Esophagus muscularis mucosa (tissue), 4 donors: ENCODE measurements at regions not wholly inside any gene's neighbourhood (a gene's known extent, or its start where the extent isn't known, plus 50 kb on each side); places are given as distances from the start of the nearest gene placed in this dataset.

Source experiments
- DNase-seq: peaks from one replicate; pipeline ENCODE4 v3.0.0-alpha.2; 2017; ENCODE audit errors: extremely low spot score
- H3K27ac ChIP-seq, 4 donors: fragments of 200-600 bp; sonication (generic); replicated peaks in 1 of 4; 1 replicate in 3 of 4; 2 replicates in 1 of 4; pipeline ENCODE4 v1.5.1; 2016 to 2019; ENCODE audit warnings: mild to moderate bottlenecking in 1 of 4
- H3K27me3 ChIP-seq, 4 donors: fragments of 200-600 bp; sonication (generic); one replicate each; pipeline versions ENCODE4 v1.5.1 to v1.6.0; 2016 to 2019
- H3K36me3 ChIP-seq, 4 donors: fragments of 200-600 bp; sonication (generic); one replicate each; pipeline ENCODE4 v1.5.1; 2016 to 2019
- H3K4me1 ChIP-seq, 4 donors: fragments of 200-600 bp; sonication (generic); one replicate each; pipeline ENCODE4 v1.5.1; 2016 to 2019
- H3K4me3 ChIP-seq, 4 donors: fragments of 200-600 bp; sonication (generic); 1 replicate in 2 of 4; 2 replicates in 2 of 4; pipeline ENCODE4 v1.5.1; 2016 to 2019; ENCODE audit warnings: mild to moderate bottlenecking in 4 of 4, moderate library complexity in 1 of 4
- H3K9me3 ChIP-seq, 4 donors: fragments of 200-600 bp; sonication (generic); 1 replicate in 3 of 4; 2 replicates in 1 of 4; pipeline ENCODE4 v1.5.1; 2016 to 2019
- CTCF ChIP-seq, 3 experiments: fragments of 200-600 bp in 2 of 3; fragments of 450-650 bp in 1 of 3; sonication (generic) in 2 of 3; IDR thresholded peaks; one replicate each; pipeline ENCODE4 v1.5.1; 2017 to 2019; ENCODE audit warnings: antibody characterized with exemption in 3 of 3, mild to moderate bottlenecking in 2 of 3, moderate library complexity in 1 of 3
- EP300 ChIP-seq: sonication (generic); formaldehyde crosslinking; IDR thresholded peaks from one replicate; pipeline ENCODE4 v1.6.1; 2017; ENCODE audit warnings: antibody characterized with exemption
- POLR2A ChIP-seq: fragments of 450-650 bp; IDR thresholded peaks from one replicate; pipeline ENCODE4 v1.6.1; 2017; ENCODE audit warnings: antibody characterized with exemption, moderate library complexity, mild to moderate bottlenecking, low read depth
- POLR2AphosphoS5 ChIP-seq, 2 donors: sonication (generic); formaldehyde crosslinking; IDR thresholded peaks; one replicate each; pipeline ENCODE4 v1.6.1; 2017; ENCODE audit warnings: antibody characterized with exemption in 2 of 2
- WGBS: methylation state at CpG from one replicate; pipeline ENCODE4 v1.1.5; 2018; 5-methylcytosine and 5-hydroxymethylcytosine counted together
- intact Hi-C: fragments of 100-400 bp; cut with DNase I; formaldehyde crosslinking; loops from one replicate; pipeline ENCODE4 v1.15.1; 2023

GRCh38 chr9:12554636-12555035 is 138.5 kb upstream of the TYRP1 start:
- intact Hi-C loops = no loop called here
- DNase-seq = no peak

GRCh38 chr9:12566404-12567090 is 126.6 kb upstream of the TYRP1 start:
- Histone ChIP-seq H3K36me3 (no peaks in the 10 kb centered on the region), H3K27ac (no peak overlapping the region), H3K9me3 (no peaks in the 10 kb centered on the region), H3K4me3 (no peak overlapping the region), H3K27me3 (no peaks in the 10 kb centered on the region), H3K4me1 (no peaks in the 10 kb centered on the region)
- no peak for DNase-seq
- no peak for TF ChIP-seq EP300
- TF ChIP-seq POLR2A = no peak
- no peak for TF ChIP-seq POLR2AphosphoS5 (IDR thresholded peaks at IDR 0.05)
- TF ChIP-seq CTCF (IDR thresholded peaks at IDR 0.05) = no peak
- WGBS = 90% methylated on average over 5 of the region's 5 CpGs
- intact Hi-C loops = no loop called here

More at GRCh38 chr9:12554636-12555035, 138.5 kb upstream of the TYRP1 start:
- no peak overlapping the region for H3K27ac ChIP-seq
- H3K9me3 ChIP-seq = no peaks in the 10 kb centered on the region
- WGBS = 55% methylated on average over 5 of the region's 5 CpGs
- TF ChIP-seq POLR2A (no peak), POLR2AphosphoS5 (IDR thresholded peaks at IDR 0.05) (no peak), EP300 (no peak), CTCF (IDR thresholded peaks at IDR 0.05) (no peak)
- no peaks in the 10 kb centered on the region for H3K27me3 ChIP-seq
- no peak overlapping the region for H3K4me3 ChIP-seq
- no peaks in the 10 kb centered on the region for H3K36me3 ChIP-seq
- no peaks in the 10 kb centered on the region for H3K4me1 ChIP-seq

- DNase-seq = no peak
- Histone ChIP-seq H3K27ac (no peak overlapping the region), H3K4me1 (no peaks in the 10 kb centered on the region), H3K4me3 (no peak overlapping the region), H3K36me3 (no peaks in the 10 kb centered on the region), H3K9me3 (no peaks in the 10 kb centered on the region), H3K27me3 (no peaks in the 10 kb centered on the region)
- 81% methylated on average over 3 of the region's 3 CpGs for WGBS
- intact Hi-C loops = no loop called here
- TF ChIP-seq CTCF (IDR thresholded peaks at IDR 0.05) = no peak
- TF ChIP-seq POLR2AphosphoS5 (IDR thresholded peaks at IDR 0.05) = no peak
- no peak for TF ChIP-seq POLR2A
- no peak for TF ChIP-seq EP300
These were observed 108.3 kb upstream of the TYRP1 start for GRCh38 chr9:12584656-12585522.

GRCh38 chr9:12595400-12595799 is 97.8 kb upstream of the TYRP1 start:
- no peak overlapping the region for H3K27ac ChIP-seq
- 93% methylated on average over 3 of the region's 3 CpGs for WGBS
- no peak for DNase-seq
- TF ChIP-seq CTCF (IDR thresholded peaks at IDR 0.05) (no peak), EP300 (no peak), POLR2A (no peak), POLR2AphosphoS5 (IDR thresholded peaks at IDR 0.05) (no peak)
- intact Hi-C loops = no loop called here
- no peaks in the 10 kb centered on the region for H3K27me3 ChIP-seq
- H3K4me3 ChIP-seq = no peak overlapping the region
- no peaks in the 10 kb centered on the region for H3K4me1 ChIP-seq
- H3K36me3 ChIP-seq = no peaks in the 10 kb centered on the region
- no peaks in the 10 kb centered on the region for H3K9me3 ChIP-seq
